PC-3 (cell line): ENCODE measurements at regions not wholly inside any gene's neighbourhood (a gene's known extent, or its start where the extent isn't known, plus 50 kb on each side); places are given as distances from the start of the nearest gene placed in this dataset.

ENCODE experiments used
- ATAC-seq: fragments of 200-7000 bp; cut with Tn5 transposase; 2 replicates; pipeline ENCODE4 v1.9.1; 2020; ENCODE audit warnings: mild to moderate bottlenecking, moderate library complexity
- BruUV-seq: library from RNA; stranded (reverse); fragments of 400-500 nt; replicated peaks from 2 replicates; lab custom pipeline; 2021; lab: Mats Ljungman, UMichigan
- CTCF ChIA-PET: fragments of 300-600 bp; sonication (Branson Sonifier 250); formaldehyde crosslinking; loops from one replicate; lab custom pipeline; 2022; ENCODE audit warnings: antibody characterized with exemption; lab: Charles Lee
- POLR2A ChIA-PET: fragments of 300-600 bp; sonication (Branson Sonifier 250); formaldehyde crosslinking; loops from one replicate; lab custom pipeline; 2022; ENCODE audit warnings: antibody characterized with exemption; ENCODE audit not compliant: unreplicated experiment; lab: Charles Lee
- DNase-seq: peaks from one replicate; pipeline ENCODE4 v3.0.0-alpha.2; 2015
- H2AFZ ChIP-seq: fragments of 300-600 bp; sonication (generic); 2 replicates; pipeline ENCODE4 v1.6.0; 2016; ENCODE audit warnings: antibody characterized with exemption, low read length
- H3F3A ChIP-seq: fragments of 300-600 bp; sonication (generic); one replicate; pipeline ENCODE4 v1.6.0; 2017; ENCODE audit warnings: antibody characterized with exemption, low read length, control low read depth, mild to moderate bottlenecking; ENCODE audit not compliant: unreplicated experiment
- H3K27ac ChIP-seq: fragments of 300-600 bp; sonication (generic); 2 replicates; pipeline ENCODE4 v1.5.1; 2016; ENCODE audit warnings: mild to moderate bottlenecking, low read length
- H3K27me3 ChIP-seq: fragments of 300-600 bp; sonication (generic); 2 replicates; pipeline ENCODE4 v1.6.1; 2016; ENCODE audit warnings: low read length, mixed read lengths
- H3K36me3 ChIP-seq: fragments of 300-600 bp; sonication (generic); 2 replicates; pipeline ENCODE4 v1.6.1; 2016; ENCODE audit warnings: low read depth, mixed run types, low read length, mixed read lengths
- H3K4me1 ChIP-seq: fragments of 300-600 bp; sonication (generic); 2 replicates; pipeline ENCODE4 v1.5.1; 2016; ENCODE audit warnings: low read length; ENCODE audit not compliant: insufficient read depth
- H3K4me2 ChIP-seq: fragments of 300-600 bp; sonication (generic); 2 replicates; pipeline ENCODE4 v1.6.0; 2016; ENCODE audit warnings: low read length
- H3K4me3 ChIP-seq: fragments of 300-600 bp; sonication (generic); 2 replicates; pipeline ENCODE4 v1.5.1; 2016; ENCODE audit warnings: mild to moderate bottlenecking, low read length, mixed read lengths
- H3K79me2 ChIP-seq: fragments of 300-600 bp; sonication (generic); 2 replicates; pipeline ENCODE4 v1.6.1; 2017; ENCODE audit warnings: low read length, mixed read lengths
- H3K9ac ChIP-seq: fragments of 300-600 bp; sonication (generic); 2 replicates; pipeline ENCODE4 v1.6.0; 2016; ENCODE audit warnings: mild to moderate bottlenecking, low read length
- H3K9me2 ChIP-seq: fragments of 300-600 bp; sonication (generic); replicated peaks from 2 replicates; pipeline ENCODE4 v1.6.1; 2016; ENCODE audit warnings: mixed run types, low read length, mixed read lengths
- H3K9me3 ChIP-seq: fragments of 300-600 bp; sonication (generic); 2 replicates; pipeline ENCODE4 v1.6.1; 2016; ENCODE audit warnings: low read length, mixed read lengths
- H4K20me1 ChIP-seq: fragments of 300-600 bp; sonication (generic); 2 replicates; pipeline ENCODE4 v1.6.1; 2016; ENCODE audit warnings: low read length, mixed read lengths
- EZH2 ChIP-seq: fragments of 300-600 bp; sonication (generic); IDR thresholded peaks from one replicate; pipeline ENCODE4 v1.6.1; 2017; ENCODE audit warnings: antibody characterized with exemption, mild to moderate bottlenecking, low read length; ENCODE audit not compliant: unreplicated experiment
- EZH2phosphoT487 ChIP-seq: fragments of 300-600 bp; sonication (generic); IDR thresholded peaks from 2 replicates; pipeline ENCODE4 v1.6.1; 2018; ENCODE audit warnings: mild to moderate bottlenecking, antibody characterized with exemption, low read length, borderline replicate concordance
- intact Hi-C: fragments of 100-400 bp; cut with micrococcal nuclease; formaldehyde crosslinking; loops from 2 replicates; pipeline ENCODE4 v1.9.0; 2023
- TF ChIP-seq, protein P1 (sequence below): fragments of 300-600 bp; sonication (generic); conservative IDR thresholded peaks from 2 replicates; pipeline ENCODE4 v1.5.1; 2017; ENCODE audit warnings: antibody characterized with exemption, low read depth, mild to moderate bottlenecking, low read length

DNA sequence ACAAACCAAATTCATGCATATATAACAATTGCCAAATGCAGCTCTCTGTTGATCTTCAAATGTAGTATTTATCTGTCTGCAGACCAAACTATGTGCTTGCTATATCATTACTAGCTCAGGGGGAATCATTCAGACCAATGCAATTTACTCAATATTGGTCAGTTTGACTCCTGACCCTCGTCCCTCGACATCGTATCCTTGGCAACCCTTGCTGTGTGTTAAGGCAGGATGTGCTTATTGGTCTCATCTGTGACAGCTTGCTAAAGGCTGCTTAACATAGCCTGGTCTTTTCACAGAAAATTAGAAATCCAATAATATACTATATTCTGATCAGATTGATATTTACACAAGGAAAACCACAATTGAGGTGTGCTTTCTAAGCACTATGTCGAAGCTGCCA, 747.1 kb downstream of the GALR1 start:
- Histone ChIP-seq H3F3A (no peaks in the 10 kb centered on the region), H3K4me2 (no peak overlapping the region), H3K9ac (no peak overlapping the region), H3K36me3 (no peaks in the 10 kb centered on the region), H3K4me1 (no peaks in the 10 kb centered on the region), H3K4me3 (no peak overlapping the region), H3K9me3 (no peaks in the 10 kb centered on the region), H4K20me1 (no peaks in the 10 kb centered on the region), H3K9me2 (no peaks in the 10 kb centered on the region), H2AFZ (no peak overlapping the region), H3K27ac (no peak overlapping the region), H3K79me2 (no peaks in the 10 kb centered on the region), H3K27me3 (peaks cover 22% of the 10 kb centered on the region)
- CTCF ChIA-PET, result no interaction called here
- no TSS peak for BruUV-seq
- TF ChIP-seq EZH2, result no peak
- TF ChIP-seq, protein P1, sequence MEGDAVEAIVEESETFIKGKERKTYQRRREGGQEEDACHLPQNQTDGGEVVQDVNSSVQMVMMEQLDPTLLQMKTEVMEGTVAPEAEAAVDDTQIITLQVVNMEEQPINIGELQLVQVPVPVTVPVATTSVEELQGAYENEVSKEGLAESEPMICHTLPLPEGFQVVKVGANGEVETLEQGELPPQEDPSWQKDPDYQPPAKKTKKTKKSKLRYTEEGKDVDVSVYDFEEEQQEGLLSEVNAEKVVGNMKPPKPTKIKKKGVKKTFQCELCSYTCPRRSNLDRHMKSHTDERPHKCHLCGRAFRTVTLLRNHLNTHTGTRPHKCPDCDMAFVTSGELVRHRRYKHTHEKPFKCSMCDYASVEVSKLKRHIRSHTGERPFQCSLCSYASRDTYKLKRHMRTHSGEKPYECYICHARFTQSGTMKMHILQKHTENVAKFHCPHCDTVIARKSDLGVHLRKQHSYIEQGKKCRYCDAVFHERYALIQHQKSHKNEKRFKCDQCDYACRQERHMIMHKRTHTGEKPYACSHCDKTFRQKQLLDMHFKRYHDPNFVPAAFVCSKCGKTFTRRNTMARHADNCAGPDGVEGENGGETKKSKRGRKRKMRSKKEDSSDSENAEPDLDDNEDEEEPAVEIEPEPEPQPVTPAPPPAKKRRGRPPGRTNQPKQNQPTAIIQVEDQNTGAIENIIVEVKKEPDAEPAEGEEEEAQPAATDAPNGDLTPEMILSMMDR, result no peak
- no peak for TF ChIP-seq EZH2phosphoT487
- no peak for DNase-seq
- intact Hi-C loops, result no loop called here
- no peak for ATAC-seq
- POLR2A ChIA-PET, result no interaction called here

DNA sequence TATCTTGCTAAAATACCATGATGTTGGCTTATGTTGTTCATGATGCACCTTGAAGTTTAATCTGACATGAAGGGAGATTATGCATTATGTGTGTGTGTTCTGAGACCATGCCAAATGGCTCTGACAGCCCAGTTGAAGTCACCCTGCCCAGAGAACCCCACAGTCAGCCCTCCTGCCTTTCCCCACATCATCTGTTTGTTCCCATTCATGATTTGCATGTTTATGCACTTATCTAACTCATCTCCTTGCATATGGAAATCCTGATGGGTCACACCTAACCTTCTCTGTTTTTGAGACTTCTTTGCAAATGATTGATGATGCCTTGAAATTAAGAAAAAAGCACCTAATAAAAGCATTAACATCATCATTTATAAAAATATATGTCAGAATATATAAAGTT, 752.2 kb downstream of the GALR1 start:
- no peaks in the 10 kb centered on the region for H3K36me3 ChIP-seq
- no peaks in the 10 kb centered on the region for H3K9me2 ChIP-seq
- no peak overlapping the region for H2AFZ ChIP-seq
- TF ChIP-seq, protein P1, result no peak
- TF ChIP-seq EZH2 (no peak), EZH2phosphoT487 (no peak)
- H3K79me2 ChIP-seq, result no peaks in the 10 kb centered on the region
- no peak overlapping the region for H3K9ac ChIP-seq
- CTCF ChIA-PET, result no interaction called here
- intact Hi-C loops, result no loop called here
- H4K20me1 ChIP-seq, result no peaks in the 10 kb centered on the region
- H3K27me3 ChIP-seq, result peaks cover 12% of the 10 kb centered on the region; the same call in 1 of the 2 replicates
- no peak overlapping the region for H3K4me3 ChIP-seq
- H3K9me3 ChIP-seq, result no peaks in the 10 kb centered on the region
- DNase-seq, result no peak
- no peak for ATAC-seq
- H3K4me1 ChIP-seq, result no peaks in the 10 kb centered on the region
- POLR2A ChIA-PET, result no interaction called here
- H3K4me2 ChIP-seq, result no peak overlapping the region
- H3F3A ChIP-seq, result no peaks in the 10 kb centered on the region
- BruUV-seq, result no TSS peak
- H3K27ac ChIP-seq, result no peak overlapping the region

DNA sequence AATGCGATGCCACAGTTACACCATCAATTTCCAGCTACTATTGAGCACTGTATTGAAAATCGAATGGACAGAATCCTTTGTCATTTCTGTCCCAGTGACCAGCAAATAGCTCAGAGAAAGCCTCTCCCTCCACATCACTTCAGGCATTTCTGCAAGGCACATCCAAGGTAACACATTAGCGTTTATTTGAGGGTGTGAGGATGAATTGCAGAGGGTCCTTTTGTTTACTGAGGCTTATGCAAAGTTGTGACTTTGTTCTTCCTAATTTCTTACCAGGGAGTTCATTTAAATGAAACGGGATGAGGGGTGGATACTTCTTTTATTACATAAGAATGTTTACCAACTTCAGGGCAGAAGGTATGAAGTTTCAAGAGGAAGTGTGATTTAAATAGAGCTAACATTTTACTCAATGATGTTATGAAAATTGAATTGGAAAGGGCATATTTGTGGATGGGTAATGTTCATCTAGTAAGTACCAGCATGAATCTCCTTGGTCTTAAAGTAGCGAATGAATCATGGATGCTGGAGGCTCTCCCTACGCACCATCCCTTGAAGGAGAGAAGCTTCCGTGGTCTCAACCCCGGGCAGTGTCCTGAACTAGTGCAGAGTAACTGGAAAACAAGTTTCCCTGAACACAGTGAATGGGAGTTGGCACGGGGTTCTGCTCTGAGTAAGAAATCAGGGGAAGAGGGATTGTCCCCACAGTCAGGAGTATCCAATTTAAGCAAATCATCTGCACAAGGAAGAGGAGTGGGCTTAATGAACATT, 756.5 kb downstream of the GALR1 start:
- H3K4me2 ChIP-seq, result no peak overlapping the region
- TF ChIP-seq EZH2phosphoT487 (no peak), EZH2 (no peak)
- no peak overlapping the region for H2AFZ ChIP-seq
- DNase-seq, result no peak
- POLR2A ChIA-PET, result no interaction called here
- H3K4me3 ChIP-seq, result no peak overlapping the region
- H3K36me3 ChIP-seq, result no peaks in the 10 kb centered on the region
- no peaks in the 10 kb centered on the region for H3K79me2 ChIP-seq
- H3K27ac ChIP-seq, result no peak overlapping the region
- H3K9me2 ChIP-seq, result no peaks in the 10 kb centered on the region
- no peaks in the 10 kb centered on the region; the same call in 1 of the 2 replicates for H3K9me3 ChIP-seq
- ATAC-seq, result no peak
- CTCF ChIA-PET, result no interaction called here
- BruUV-seq, result no TSS peak
- no peaks in the 10 kb centered on the region for H3K4me1 ChIP-seq
- H4K20me1 ChIP-seq, result no peaks in the 10 kb centered on the region
- no peaks in the 10 kb centered on the region for H3F3A ChIP-seq
- intact Hi-C loops, result no loop called here
- H3K9ac ChIP-seq, result no peak overlapping the region
- peaks cover 12% of the 10 kb centered on the region; the same call in 1 of the 2 replicates for H3K27me3 ChIP-seq
